ENCODE measurements at regions not wholly inside any gene's neighbourhood (a gene's known extent, or its start where the extent isn't known, plus 50 kb on each side); places are given as distances from the start of the nearest gene placed in this dataset.

- Histone ChIP-seq H3K27me3 (no peaks in the 10 kb centered on the region), H3K36me3 (no peaks in the 10 kb centered on the region), H3K4me1 (no peaks in the 10 kb centered on the region), H3K27ac (no peak overlapping the region), H3K4me3 (no peak overlapping the region), H3K9me3 (no peaks in the 10 kb centered on the region)
- intact Hi-C loops (cut with DNase I) = no loop called here
- no peak for DNase-seq
- ATAC-seq = no peak
- TF ChIP-seq CTCF (IDR thresholded peaks at IDR 0.05) = no peak
These were observed 153.6 kb upstream of the GPR12 start for GRCh38 chr13:26914148-26914547.

GRCh38 chr13:26910754-26911465 lies 150.3 kb upstream of the GPR12 start:
- H3K4me1 ChIP-seq = no peaks in the 10 kb centered on the region
- no peaks in the 10 kb centered on the region for H3K9me3 ChIP-seq
- no peak overlapping the region for H3K4me3 ChIP-seq
- ATAC-seq = no peak
- no peak overlapping the region for H3K27ac ChIP-seq
- intact Hi-C loops (cut with DNase I) = no loop called here
- H3K27me3 ChIP-seq = no peaks in the 10 kb centered on the region
- no peaks in the 10 kb centered on the region for H3K36me3 ChIP-seq
- no peak for TF ChIP-seq CTCF (IDR thresholded peaks at IDR 0.05)
- no peak for DNase-seq

GRCh38 chr13:26909477-26909876 lies 148.9 kb upstream of the GPR12 start:
- intact Hi-C loops (cut with DNase I) = no loop called here
- Histone ChIP-seq H3K36me3 (no peaks in the 10 kb centered on the region), H3K4me3 (no peak overlapping the region), H3K9me3 (no peaks in the 10 kb centered on the region), H3K27ac (no peak overlapping the region), H3K4me1 (no peaks in the 10 kb centered on the region), H3K27me3 (no peaks in the 10 kb centered on the region)
- no peak for ATAC-seq
- DNase-seq = no peak
- TF ChIP-seq CTCF (IDR thresholded peaks at IDR 0.05) = no peak

GRCh38 chr13:26908126-26908525 lies 147.5 kb upstream of the GPR12 start:
- H3K36me3 ChIP-seq = no peaks in the 10 kb centered on the region
- no peaks in the 10 kb centered on the region for H3K9me3 ChIP-seq
- intact Hi-C loops (cut with DNase I) = no loop called here
- no peaks in the 10 kb centered on the region for H3K4me1 ChIP-seq
- H3K27ac ChIP-seq = no peak overlapping the region
- ATAC-seq (no peak), DNase-seq (no peak)
- H3K4me3 ChIP-seq = no peak overlapping the region
- TF ChIP-seq CTCF (IDR thresholded peaks at IDR 0.05) = no peak
- H3K27me3 ChIP-seq = no peaks in the 10 kb centered on the region

DNA sequence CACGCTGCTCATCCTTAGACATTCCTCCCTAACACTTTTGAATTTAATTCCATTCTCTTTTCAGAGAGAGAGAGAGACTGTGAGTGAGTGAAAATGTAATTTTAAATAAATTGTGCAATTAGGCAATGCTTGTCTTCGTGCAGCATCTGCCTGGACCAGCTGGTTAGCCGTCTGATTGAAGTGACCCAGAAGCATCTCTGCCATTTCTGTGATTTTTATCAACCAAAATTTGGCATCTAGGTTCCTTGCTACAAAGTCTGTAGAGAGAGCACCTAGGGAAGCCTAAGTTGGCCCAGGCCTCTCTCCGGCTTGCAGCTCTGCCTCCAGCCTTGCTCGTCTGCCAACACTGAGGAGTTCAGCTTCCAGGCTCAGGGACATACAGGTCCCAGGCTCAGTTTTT lies 138.6 kb upstream of the GPR12 start:
- H3K27ac ChIP-seq = no peak overlapping the region
- no peak for ATAC-seq

More for the DNA sequence above, 138.6 kb upstream of the GPR12 start:
- H3K27me3 ChIP-seq = peaks cover 0 to 50% of the 10 kb centered on the region in 2 donors
- TF ChIP-seq CTCF (IDR thresholded peaks at IDR 0.05) = no peak
- no peaks in the 10 kb centered on the region for H3K36me3 ChIP-seq
- no peak overlapping the region for H3K4me3 ChIP-seq
- DNase-seq = no peak
- H3K9me3 ChIP-seq = no peaks in the 10 kb centered on the region
- H3K4me1 ChIP-seq = no peaks in the 10 kb centered on the region
- intact Hi-C loops (cut with DNase I) = no loop called here
